HG03558 (cell line): ENCODE measurements at regions not wholly inside any gene's neighbourhood (a gene's known extent, or its start where the extent isn't known, plus 50 kb on each side); places are given as distances from the start of the nearest gene placed in this dataset.
"Not testable (repeated sequence)": the region's sequence is repeated elsewhere in the genome, so short reads cannot be mapped to it uniquely, and the experiment has no call there.

Experiments used
- ATAC-seq: cut with Tn5 transposase; IDR thresholded peaks from one replicate; pipeline ENCODE4 v1.9.1; 2021; ENCODE audit warnings: moderate number of reproducible peaks; ENCODE audit not compliant: unreplicated experiment; ENCODE audit errors: extremely low read depth

DNA sequence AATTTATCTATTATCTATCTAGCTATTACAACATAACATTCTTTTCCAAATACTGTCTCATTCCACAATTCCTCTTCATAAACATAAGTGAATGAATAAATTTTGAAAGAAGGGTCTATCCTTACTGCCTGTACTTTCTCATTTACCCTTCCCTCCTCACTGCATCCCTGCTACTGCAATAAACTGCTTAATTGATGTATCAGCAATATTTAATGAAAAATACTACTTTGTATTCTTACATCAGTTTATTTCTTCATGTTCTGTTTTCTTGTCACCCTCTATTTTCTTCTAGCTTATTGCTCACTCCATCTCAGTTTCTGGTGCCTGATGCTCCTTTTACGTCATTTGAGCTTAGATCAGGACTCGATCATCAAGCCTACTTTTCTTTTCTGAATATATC, 695.7 kb upstream of the ATXN7L3B start:
- ATAC-seq, result no peak

DNA sequence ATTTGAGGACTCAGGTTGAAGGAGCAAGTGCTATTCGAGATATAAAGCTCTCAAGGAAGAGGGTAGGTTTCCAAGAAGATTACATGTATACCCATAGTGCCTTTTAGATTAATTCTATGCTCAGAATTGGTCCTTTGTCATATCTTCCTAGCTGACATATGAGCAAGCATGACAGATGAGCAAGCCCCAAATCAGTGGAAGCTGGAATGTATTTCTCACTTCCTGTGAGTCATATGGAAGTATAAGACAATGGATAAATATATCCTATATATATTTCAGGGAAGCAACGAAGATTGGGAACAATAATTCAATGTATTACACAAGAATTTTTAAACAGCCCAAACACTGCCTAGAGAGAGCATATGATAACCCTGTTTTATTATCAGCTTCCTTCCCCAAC, 674.1 kb upstream of the ATXN7L3B start:
- no peak for ATAC-seq

DNA sequence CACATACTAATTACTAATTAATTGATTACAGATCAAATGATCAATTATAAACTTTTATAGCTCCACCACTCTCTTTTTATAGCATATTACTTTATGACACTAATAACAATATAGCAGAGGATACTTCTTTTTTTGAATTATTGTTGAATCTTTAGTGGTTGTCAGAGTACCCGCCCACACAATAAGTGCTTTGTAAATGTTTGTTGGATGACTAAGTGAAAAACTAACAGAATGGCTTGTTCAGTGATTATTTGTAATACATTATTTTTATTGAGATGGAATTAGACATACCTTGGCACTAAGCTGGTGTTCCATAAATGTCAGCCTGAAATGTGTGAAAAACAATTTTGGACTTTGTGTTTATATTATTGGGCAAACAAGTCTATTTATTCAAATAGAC, 670.5 kb upstream of the ATXN7L3B start:
- no peak for ATAC-seq

DNA sequence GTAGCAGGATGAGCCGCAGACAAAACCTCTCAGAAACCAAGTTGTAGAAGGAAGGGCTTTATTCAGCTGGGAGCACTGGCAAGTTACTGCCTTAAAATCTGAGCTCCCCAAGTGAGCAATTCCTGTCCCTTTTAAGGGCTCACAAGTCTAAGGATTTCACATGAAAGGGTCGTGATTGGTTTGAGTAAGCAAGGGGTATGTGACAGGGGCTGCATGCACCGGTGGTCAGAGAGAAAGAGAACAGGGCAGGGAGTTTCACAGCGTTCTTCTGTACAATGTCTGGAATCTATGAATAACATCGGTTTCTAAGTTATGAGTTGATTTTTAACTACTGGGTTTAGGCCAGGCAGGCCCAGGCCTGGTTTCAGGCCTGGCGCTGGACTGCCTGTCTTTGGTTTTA, 660.3 kb upstream of the ATXN7L3B start:
- ATAC-seq, result not testable (repeated sequence)

DNA sequence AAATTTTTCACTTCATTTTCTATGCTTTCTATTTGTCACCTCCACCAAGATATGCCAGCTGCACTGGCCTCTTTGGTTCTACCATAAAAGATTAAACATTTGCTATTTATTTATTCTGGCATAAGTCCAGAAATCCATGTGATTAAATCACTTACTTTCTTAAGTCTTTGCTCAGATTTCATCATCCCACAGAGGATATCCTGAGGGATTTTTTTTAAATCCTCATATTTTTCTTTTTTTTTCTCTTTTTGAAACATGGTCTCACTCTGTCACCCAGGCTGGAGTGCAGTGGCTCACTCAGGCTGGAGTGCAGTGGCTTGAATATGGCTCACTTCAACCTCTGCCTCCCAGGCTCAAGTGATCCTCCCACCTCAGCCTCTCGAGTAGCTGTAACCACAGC, 645.4 kb upstream of the ATXN7L3B start:
- no peak for ATAC-seq

DNA sequence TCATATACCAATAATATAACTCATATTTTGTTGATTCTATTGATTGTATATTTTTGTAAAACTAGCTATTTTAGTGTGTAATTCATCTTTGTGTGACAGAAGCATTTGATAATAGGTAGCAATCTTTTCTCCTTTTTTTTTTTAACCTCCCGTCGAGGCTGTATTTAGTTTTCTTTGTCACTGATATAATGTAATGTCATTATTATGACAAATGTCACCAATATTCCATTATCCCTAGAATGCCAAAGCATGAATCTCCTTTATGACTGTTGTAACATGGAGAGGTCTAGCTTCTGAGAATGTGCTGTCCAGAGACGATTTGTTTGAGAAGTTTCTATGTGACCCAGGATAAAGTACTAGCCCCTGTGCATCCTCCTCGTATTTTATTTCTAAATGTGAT, 639.0 kb upstream of the ATXN7L3B start:
- no peak for ATAC-seq

DNA sequence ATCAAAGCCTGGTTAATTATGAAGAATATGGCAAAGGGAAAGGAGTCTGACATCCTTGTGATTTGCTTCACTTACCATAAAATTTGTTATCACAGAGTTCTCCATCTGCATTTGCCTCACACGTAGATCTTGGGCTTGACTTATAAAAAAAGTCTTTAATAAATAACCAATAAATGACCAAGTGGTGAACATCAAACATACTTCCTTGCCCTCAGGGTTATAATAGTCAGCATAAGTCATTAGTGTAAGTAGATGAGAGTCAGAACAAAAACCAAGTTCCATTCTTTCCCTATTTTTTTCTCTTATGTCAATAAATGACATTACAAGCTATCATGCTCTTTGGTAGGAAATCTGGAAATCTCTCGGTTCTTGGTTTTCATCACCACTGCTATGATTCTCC, 635.4 kb upstream of the ATXN7L3B start:
- no peak for ATAC-seq

DNA sequence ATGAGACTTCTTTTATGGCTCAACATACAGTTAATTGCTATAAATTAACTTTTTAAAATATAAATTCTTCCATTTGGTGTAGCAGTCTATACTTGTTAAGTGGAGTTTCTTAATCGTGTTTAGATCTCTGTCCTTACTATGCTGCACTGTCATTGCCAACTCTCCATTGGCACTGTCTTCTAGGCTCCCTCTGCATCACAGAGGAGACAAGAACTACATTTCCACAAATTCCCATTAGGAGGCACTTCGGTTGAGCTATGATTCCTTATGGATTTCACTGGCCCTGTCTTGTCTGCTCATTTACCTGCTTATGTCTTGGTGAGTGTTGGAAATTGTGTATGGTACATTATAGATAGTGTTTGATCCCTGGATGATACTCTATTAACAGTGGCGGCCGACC, 630.9 kb upstream of the ATXN7L3B start:
- ATAC-seq, result no peak

DNA sequence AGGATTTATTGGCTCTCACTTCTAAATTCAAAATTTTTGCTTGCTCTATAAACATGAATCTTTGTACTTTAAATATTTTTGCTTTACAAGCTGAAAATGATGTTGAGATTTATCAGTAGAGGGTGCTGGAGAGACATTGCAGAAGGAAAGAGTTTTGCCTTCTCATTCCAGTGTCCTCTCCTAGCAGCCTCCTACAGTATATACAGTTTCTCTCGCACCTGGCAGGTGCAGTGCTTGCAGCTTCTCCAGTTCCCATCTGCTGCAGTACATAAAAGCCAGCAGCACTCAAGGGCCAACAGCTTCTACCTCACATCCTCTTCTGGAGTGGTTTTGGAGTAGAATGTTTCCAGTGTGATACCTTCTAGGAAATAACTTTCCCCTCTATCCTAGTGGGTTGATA, 601.8 kb upstream of the ATXN7L3B start:
- no peak for ATAC-seq

DNA sequence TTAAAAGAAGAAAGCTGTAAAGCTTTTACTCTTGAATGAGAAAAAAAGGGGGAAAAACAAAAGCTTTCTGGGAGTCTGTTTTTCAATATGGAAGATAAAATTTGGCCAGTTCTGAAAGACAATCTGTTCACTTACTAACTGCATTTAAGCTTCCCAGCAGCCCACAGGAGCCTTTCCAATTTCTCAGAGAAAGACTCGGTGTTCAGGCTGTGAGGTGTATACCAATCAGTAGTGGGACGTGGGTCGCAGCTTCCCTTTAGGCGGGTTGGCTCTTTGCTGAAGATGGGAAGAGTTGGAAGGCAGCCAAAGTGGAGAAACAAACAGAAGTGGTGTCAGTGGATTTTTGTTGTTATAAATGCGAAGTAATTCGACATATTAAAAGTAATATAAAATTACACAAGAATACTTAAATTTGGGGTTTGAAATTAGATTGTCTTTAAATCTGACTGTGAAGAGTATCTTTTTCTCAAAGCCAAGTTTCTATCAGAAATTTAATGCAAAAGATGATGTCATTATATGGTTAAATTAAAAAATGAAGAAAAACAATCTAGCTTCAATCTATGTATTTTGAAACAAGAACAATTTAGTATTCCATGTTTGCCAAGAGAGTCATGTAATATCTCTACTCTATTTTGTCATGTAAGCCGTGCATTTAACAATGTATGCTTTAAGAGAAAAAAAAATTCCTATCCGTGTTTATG, 590.2 kb upstream of the ATXN7L3B start:
- ATAC-seq, result no peak

DNA sequence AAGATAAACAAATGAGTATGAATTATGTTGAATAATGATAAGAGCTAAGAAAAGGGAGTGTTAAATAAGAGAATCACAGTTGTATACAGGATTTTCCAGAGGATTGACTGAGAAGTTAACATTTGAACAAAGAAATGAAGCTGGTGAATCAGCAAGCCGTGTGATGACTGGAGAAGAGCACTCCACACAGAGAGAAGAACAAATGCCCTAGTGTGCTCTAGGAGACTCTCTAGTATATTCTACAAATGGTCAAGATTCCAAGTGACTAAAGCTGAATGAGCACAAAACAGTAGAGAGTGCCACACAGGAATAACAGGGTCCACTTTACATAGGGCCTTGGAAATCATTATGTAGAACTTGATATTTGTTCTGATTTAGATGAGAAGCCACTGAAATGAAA, 587.1 kb upstream of the ATXN7L3B start:
- ATAC-seq, result no peak

DNA sequence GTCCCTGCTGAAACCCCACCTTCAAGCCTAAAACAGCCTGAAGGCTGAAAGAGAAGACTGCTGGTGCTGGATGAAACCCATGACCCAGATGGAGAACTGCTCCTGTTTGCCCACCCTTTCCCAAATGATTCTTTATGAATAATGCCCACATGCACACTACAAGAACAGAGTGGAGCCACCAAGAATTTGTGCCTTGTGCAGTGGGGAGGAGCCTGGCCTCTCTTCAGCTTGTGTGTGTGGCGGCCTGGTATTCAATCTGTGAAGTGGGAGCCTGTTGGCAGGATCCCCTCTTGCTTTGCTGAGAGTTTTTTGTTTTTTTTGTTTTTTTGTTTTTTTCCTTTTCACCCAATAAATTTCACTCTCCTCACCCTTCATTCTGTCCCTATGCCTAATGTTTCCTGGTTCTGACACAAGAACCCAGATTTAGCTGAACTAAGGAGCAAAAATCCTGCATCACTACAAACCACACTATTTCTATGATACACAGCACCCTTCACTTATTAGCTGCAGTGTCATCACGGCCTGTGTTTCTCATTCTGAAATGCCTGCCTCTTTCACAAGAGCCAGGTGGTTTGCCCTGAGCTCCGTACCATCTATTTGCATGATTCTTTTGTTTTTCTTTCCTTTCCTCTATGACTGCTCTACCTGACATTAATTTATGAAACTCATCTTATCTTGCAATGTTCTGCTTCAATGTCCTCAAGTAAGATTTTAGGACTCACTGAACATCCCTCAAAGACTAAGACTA, 585.5 kb upstream of the ATXN7L3B start:
- ATAC-seq, result no peak

DNA sequence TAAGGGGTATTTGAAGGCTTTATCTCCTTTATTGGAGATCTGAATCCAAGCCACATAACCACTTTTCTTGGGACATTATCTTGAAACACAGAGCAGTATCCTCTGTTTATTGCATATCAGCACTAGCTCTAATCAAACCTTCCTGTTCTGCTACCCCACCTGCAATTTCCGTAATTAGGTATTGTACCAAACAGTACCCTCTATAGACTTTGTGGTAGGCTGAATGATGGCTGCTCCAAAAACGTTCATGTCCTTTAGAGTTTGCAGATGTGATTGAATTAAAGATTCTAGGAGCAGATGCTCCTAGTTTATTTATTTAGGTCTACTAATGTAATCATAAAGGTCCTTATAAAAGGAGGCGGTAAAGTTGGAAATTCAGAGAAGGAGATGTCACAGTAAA, 573.0 kb upstream of the ATXN7L3B start:
- ATAC-seq, result no peak

DNA sequence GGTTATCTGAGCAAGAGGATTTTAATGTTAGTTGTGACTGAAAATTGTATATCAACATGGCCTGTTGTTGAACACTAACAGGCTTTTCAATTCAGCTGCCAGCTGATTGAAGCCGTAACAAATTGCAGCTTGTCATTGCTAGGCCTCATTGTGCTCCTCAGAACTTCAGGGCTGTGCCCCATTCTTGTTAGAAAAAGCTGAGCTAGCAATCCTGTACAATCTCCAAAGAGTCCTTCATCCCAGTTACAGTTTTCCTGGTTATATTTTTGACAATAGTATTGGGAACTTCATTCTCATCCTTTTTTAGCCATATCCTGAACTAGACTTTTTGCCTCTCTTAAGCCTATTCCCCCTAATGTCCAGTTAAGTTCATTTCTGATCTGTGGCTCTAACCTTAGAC, 564.1 kb upstream of the ATXN7L3B start:
- ATAC-seq, result no peak

DNA sequence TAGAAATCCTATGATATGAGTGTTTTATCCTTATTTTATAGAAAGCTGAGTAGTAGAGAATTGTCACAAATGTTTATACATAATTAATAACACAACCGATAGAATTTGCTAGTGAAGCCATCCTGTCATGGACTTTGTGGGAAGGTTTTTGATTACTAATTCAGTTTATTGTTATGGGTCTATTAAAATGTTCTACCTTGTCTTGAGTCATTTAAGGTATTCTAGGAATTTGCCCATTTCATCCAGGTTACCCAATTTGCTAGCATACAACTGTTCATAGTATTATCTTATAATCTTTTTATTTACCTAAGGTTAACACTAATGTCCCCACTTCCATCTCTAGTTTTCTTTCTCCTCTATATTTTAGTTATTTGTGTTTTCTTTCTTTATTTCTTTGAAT, 553.1 kb upstream of the ATXN7L3B start:
- ATAC-seq, result no peak

DNA sequence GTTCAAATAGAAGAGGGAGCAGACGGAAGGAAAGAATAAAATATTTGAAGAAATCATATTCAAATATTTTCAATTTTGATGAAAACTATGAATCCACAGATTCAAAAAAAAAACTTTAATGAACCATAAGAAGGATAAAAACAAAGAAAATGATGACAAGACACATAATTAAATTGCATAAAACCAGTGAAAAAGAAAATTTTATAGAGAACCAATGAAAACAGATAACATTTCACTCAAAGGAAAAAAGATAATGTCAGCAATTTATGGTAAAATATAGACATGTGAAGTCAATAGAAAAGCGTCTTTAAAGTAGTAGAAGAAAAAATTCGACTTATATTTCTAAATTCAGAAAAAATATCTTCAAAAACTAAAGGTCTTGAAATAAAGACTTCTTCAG, 546.5 kb upstream of the ATXN7L3B start:
- no peak for ATAC-seq

DNA sequence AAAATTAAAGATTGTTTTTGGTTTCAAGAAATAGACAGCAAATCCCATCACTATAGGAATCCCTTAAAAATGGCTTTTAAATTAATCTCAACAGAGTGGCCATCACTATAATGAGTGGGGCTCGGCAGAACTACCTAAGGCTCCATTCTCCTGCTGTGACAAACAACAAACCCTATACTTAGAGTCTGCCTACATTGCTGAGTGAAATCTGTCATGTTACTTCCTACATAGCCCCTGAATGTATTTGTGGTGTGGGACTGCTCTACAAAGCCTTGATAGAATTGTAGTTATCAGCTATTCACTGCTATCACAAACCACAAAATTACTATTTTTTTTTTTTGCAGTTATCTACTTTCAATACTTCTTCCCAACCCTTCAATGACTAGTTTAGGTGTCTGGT, 538.7 kb upstream of the ATXN7L3B start:
- ATAC-seq, result no peak

DNA sequence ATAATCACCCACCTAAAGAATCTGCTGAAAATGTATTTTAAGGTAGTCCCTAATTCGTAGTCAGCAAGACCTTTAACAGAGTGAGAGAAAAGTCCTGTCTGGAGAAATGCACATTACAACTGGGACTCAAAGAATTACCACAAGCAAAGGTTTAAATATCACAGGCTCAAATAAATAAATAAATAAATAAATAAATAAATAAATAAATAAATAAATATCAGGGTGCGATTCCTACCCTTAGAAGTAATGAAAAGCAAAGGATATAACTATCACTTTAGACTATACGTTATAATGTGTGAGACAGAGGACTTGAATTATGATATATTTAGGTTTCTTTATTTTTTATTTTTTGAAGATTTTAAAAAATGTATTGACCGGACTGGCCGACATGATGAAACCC, 522.5 kb upstream of the ATXN7L3B start:
- ATAC-seq, result no peak

DNA sequence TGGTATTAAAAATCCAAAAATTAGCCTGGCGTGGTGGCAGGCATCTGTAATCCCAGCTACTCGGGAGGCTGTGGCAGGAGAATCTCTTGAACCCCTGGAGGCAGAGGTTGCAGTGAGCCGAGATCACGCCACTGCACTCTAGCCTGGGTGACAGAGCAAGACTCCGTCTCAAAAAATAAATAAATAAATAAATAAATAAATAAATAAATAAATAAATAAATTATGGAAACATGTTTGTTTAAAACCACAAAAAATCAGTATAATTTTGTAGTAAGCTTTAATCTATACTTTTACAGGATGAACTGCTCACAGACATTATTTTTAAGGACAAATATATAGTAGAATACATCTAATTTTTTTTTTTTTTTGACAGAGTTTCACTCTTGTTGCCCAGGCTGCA, 521.3 kb upstream of the ATXN7L3B start:
- not testable (repeated sequence) for ATAC-seq

DNA sequence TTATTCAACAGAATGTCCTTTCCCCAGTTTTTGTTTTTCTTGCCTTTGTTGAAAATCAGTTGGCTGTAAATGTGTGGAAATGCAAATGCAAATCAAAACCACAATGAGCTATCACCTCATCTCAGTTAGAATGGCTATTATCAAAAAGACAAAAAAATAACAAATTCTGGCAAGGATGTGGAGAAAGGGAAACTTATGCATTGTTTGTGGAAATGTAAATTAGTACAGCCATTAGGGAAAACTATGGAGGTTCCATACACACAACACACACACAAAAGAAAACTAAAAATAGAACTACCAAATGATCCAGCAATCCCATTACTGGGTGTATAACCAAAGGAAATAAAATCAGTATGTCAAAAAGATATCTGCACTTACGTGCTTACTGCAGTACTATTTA, 518.8 kb upstream of the ATXN7L3B start:
- no peak for ATAC-seq

DNA sequence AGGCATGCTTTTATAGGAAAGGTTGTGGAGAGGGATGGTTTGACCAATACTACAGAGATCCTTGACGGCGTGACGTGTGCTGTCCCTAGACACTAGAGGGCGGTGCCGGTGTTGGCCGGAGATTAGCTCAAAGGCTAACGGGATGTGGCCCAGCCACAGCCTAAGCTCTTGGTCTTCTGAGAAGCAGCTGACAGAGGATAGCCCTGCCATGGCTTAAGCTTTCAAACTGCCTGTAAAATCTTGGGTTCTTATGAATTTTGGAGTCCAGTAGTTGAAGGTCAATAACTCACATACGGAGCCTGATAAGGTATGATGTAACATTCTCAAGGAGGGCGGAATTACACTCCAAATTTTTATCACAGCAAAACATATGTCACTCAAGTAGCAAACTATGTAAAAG, 515.7 kb upstream of the ATXN7L3B start:
- ATAC-seq, result peak; percentile 91

DNA sequence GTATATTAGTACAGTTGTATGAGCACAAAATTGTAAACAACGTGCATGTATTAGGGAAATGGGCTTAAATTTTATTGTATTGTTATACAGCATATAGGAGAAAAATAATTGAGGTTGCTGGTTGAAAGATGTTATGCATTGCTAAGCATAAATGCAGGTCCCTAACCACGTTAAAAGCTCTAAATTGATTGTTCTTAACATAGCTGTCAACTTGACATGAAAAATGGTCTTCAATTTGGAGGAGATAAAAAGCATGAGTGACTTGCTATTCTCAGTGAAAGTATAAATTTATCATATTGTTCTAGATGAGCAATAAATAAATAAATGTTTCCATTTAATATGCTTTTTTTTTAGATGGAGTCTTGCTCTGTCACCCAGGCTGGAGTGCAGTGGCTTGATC, 506.6 kb upstream of the ATXN7L3B start:
- ATAC-seq, result no peak
